NCI-H1417 (cell line): ENCODE measurements at regions not wholly inside any gene's neighbourhood (a gene's known extent, or its start where the extent isn't known, plus 50 kb on each side); places are given as distances from the start of the nearest gene placed in this dataset.

ENCODE experiments used
- DNase-seq, 3 experiments: peaks; one replicate each; lab custom pipeline; 2025; lab: John Stamatoyannopoulos, UW

- DNase-seq, result no peak
Measured at GRCh38 chr5:1706021-1706420, 93.6 kb downstream of the MRPL36 start.

DNA sequence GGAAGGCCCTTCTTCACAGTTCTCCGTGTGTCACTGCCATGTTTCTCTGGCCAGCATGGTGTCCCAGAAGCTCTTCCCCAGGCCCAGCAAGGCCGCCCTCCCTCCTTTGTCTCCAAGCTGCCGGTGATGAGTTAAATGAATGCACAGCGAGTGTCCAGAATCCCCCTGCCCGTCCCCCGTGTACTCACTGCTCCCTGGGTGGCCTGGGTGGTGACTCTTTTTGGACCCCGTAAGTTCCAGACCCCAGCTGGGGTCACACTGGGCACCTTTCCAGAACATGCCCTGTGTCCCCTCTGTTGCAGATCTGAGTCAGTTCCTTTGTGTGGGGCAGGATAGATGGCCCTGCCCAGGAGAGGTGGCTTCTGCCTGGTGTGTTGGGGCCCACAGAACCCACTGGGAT lies 95.0 kb downstream of the MRPL36 start:
- no peak for DNase-seq

- no peak for DNase-seq
Measured at GRCh38 chr5:1704266-1704665, 95.4 kb downstream of the MRPL36 start.

- DNase-seq, result no peak
Measured at GRCh38 chr5:1703352-1704050, 96.1 kb downstream of the MRPL36 start.

GRCh38 chr5:1702318-1702717 lies 97.3 kb downstream of the MRPL36 start:
- no peak for DNase-seq

DNA sequence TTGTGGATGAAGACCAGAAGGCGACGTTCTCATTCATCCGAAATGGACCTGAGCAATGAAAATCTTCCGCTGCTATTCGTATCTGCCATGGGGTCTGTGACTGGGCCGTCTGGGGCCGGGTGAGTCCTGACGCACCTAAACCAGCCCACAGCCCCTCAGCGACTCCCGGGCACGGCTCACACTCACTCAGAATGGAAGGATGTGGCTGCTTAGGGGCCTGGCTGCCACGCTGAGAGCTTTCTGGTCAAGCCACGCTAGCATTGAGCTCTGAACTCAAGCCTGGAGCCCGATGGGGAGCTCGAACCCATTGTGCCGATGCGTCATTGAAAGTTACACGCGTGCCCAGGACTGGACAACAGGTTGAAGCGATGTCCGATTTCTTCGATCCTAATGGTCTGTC lies 97.8 kb downstream of the MRPL36 start:
- no peak for DNase-seq

DNA sequence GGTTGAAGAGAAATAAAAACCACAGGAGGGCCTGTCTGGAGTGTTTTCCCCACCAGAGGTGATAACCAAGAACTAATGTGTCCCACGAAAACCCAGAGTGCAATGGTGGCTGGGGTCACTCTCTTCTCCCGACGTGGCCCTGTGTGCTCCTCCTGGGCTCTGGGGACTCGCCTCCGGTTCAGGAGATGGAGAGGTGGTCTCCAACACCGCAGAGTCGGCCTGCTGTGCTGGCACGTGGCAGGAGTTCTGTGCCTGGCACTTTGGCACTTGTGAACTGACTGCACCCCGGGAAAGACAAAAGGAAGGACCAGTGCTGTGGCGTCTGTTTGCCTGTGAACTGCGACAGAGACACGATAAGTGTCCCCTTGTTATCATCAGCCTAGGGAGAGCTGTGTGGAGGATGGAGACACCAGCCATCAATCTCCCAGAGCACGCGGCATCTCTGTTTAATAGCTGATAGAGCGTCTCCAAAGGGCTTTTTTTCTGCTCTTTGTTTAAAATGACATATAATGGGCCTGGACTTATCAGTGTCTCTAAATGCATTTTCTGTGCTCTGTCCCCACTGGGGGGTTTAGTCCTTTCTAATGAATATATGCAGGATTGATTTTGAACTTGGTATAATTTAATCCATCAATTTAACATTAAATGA lies 98.3 kb downstream of the MRPL36 start:
- DNase-seq, result no peak

GRCh38 chr5:1699394-1699793 lies 100.2 kb downstream of the MRPL36 start:
- no peak for DNase-seq

- no peak for DNase-seq
Measured at GRCh38 chr5:1698589-1699316, 100.9 kb downstream of the MRPL36 start.

DNA sequence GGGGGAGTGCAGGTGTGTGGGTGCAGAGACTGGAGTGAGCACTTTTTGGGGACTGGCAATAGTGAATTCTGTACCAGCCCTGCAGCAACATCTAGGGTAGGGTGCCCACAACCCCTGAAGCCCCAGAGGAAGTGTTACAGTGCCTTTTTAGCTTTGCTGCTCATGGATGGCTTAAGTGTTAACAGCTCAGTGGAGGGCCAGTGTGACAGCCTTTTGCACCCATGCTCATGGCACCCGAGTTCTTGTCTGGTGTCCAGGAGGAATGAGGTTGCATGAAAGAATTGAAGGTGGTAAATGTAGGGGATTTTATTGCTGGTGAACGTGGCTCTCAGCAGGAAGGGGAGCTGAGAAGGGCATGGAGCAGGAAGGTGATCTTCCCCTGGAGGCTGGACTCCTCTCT lies 107.3 kb downstream of the MRPL36 start:
- no peak for DNase-seq

GRCh38 chr5:1687301-1687970 lies 112.2 kb downstream of the MRPL36 start:
- no peak for DNase-seq

DNA sequence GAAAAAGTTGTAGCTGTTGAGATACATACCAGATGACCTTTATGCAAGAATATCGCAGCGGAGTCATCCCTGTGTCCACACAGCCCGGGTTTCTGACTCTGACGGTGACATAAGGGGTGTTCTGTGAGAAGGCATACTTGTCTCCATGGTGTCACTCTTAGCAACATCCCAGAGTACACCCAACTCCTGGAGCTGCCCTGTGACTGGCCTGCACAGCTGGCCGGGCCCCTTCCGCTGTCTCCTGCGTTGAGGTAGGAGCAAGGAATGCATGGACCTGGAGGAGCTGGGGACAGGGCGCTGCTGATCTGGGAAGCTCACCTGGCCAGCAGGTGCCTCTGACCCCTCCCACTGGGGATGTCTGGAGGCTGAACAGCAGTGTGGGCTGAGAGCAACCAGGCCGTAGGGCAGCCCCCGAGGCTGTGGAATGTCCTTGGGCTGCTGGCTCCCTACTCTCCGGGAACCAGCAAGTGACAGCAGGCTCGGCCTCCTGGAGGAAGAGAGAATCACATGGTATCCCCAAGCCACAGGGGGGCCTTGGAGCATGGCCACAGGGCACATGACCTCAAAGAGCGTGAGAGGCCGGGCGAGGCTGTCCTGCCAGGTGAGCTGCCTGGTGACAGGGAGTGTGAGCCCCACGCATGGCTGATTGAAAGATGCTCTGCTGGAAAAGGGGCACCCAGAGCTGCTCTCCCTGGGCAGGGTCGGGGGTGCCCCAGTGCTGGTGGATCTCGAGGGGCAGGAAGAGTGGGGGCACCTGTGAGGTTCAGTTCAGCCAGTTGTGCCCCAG lies 113.4 kb downstream of the MRPL36 start:
- no peak for DNase-seq

DNA sequence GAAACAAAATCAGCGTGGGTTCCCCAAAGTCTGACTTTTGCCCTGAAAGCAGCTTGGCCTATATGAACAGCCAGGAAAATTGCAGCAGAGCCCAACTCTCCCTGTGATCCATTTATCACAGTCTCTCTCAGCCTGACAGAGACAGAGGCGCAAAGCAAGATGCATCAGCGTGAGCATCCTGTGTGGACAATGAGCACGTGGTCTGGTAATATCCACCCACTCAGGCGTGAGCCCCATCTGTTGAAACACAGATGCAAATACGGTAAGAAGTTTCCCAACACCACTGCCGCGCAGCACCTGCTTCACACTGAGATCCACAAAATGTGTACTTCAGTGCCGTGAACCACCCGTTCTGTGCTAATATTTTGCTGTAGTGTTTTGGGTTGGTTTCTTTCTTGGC lies 114.6 kb downstream of the MRPL36 start:
- peak in 1 of 3 experiments; percentile 55 for DNase-seq

DNA sequence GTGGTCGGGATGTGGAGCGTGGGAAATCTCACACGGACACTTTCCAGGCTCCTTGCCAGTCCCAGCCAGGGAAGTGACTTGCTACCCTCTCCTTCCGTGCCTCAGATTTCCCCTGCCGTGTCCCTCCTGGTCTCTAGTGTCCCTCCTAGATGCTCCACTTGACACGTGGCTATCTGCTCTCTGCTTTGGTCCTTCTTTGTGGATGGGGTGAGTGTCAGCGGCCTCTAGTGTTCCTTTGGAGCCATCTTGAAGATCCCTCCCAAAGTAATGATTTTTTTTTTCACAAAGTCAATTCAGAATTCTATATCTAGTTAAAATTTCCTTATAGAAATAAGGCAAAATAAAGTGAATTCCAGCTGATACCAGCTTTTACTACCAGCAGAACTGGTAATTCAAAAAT lies 117.7 kb downstream of the MRPL36 start:
- no peak for DNase-seq

GRCh38 chr5:1673042-1673677 lies 126.5 kb downstream of the MRPL36 start:
- no peak for DNase-seq

DNA sequence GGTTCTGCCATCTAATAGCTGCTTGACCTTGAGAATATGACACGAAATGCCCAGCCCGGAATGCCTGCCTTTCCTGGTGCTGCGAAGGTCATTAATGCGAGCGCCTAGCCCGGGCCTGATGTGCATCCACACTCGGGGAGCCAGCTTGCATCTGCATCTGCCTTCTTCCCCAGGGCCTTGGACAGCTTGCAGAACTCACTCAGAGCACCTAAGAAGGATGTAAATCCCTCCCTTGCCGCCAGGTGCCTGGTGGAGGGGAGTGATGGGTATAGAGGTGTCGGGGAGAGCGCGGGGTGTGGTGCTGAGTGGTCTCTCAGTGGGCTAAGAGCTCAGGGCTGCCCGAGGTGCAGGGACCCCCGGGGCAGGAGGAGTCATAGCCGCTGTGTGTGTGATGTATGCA lies 127.2 kb downstream of the MRPL36 start:
- DNase-seq, result no peak

GRCh38 chr5:1671351-1671750 lies 128.3 kb downstream of the MRPL36 start:
- no peak for DNase-seq

GRCh38 chr5:1670351-1670750 lies 129.3 kb downstream of the MRPL36 start:
- DNase-seq, result no peak

DNA sequence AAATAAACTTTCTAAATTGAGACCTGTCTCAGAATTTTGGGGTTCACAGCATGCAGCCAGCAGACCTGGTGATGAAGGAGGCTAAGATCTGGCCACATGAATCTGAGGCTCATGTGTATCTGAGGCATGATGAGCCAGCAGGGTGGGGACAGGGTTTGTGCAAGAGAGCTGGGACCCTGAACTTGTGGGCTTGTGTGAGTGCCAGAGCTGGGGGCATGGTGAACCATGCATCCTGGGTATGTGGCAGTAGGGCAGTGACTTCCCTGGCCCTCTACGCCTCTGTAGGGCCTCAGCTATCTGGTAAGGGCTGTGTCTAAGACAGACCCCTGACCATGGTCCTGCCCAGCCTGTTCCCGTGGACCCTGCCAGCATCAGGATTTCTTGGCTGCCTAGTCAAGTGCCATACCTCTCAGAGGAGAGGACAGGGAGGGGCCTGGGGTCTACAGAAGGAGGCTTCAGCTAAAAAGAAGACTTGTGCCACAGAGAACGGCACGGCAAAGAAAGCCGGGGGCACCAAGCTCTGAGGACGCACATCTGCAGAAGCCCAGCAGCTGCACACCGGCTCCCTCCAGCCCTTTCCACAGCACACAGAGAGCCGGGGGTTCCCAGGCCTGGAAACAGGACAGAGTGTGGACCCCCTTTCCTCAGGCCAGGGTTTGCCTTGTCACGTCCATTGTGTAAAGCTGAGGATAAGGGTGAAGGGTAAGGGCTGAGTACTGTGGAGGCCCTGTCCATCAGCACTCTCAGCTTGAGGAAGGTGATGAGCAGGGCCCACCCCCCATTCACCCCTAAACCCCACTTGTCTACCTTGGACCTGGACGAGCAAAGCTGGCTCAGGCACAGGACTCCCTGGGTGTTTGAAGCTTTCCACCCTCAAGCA lies 130.1 kb downstream of the MRPL36 start:
- DNase-seq, result no peak

DNA sequence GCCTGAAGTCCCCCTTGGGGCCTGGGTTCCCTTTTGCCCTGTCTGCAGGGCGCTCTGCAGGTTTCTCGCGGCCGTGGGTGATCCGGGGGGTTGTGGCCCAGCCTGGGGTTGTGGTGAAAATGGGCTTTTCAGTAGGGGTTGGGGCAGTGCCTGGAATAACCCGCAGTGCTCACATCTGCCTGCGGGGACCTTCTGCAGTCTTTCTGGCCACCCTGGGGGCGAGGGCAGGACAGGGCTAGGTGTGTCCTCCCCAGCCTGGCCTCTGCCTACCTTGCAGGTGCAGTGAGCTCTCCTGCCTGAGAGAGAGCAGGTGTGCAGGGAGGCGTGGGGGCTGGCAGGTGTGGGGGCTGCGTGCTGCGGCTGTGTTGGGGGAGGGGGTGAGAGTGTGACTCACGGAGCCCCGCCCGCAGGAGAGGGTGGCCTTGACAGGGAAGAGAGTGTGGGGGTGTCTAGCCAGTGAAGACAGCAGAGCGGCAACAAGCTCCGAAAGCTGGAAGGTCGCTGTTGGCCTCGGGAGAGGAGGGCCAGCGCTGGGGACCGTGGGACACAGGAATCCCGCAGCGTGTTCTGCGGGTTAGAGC lies 131.4 kb downstream of the MRPL36 start:
- DNase-seq, result peak; percentile 60 to 87 (median 82)
